Neuronal stem cell (in vitro differentiated cells): ENCODE measurements at regions not wholly inside any gene's neighbourhood (a gene's known extent, or its start where the extent isn't known, plus 50 kb on each side); places are given as distances from the start of the nearest gene placed in this dataset.

Source experiments
- DNase-seq: peaks from one replicate; pipeline ENCODE4 v3.0.0-alpha.2; 2013; ENCODE audit warnings: low spot score
- H2AFZ ChIP-seq: one replicate; pipeline ENCODE4 v1.6.1; 2013; ENCODE audit warnings: mild to moderate bottlenecking, low read length, inconsistent platforms
- H2AK5ac ChIP-seq: 2 replicates; pipeline ENCODE4 v1.6.1; 2013; ENCODE audit warnings: low read depth, mild to moderate bottlenecking, inconsistent platforms, low read length, moderate library complexity, mixed read lengths
- H2BK120ac ChIP-seq: 2 replicates; pipeline ENCODE4 v1.6.1; 2013; ENCODE audit warnings: low read depth, mild to moderate bottlenecking, inconsistent platforms, low read length, moderate library complexity, mixed read lengths
- H2BK12ac ChIP-seq: one replicate; pipeline ENCODE4 v1.6.1; 2013; ENCODE audit warnings: low read length, inconsistent platforms
- H2BK15ac ChIP-seq: 2 replicates; pipeline ENCODE4 v1.6.1; 2013; ENCODE audit warnings: mild to moderate bottlenecking, low read length, inconsistent platforms, mixed read lengths
- H2BK5ac ChIP-seq: one replicate; pipeline ENCODE4 v1.6.1; 2013; ENCODE audit warnings: inconsistent platforms, mild to moderate bottlenecking, low read length, moderate library complexity
- H3K14ac ChIP-seq: one replicate; pipeline ENCODE4 v1.6.1; 2013; ENCODE audit warnings: low read length, inconsistent platforms
- H3K18ac ChIP-seq: 2 replicates; pipeline ENCODE4 v1.6.1; 2013; ENCODE audit warnings: low read length, inconsistent platforms
- H3K23ac ChIP-seq: 2 replicates; pipeline ENCODE4 v1.6.1; 2013; ENCODE audit warnings: low read depth, mild to moderate bottlenecking, mixed read lengths, low read length, inconsistent platforms; ENCODE audit not compliant: poor library complexity
- H3K27ac ChIP-seq: replicated peaks from 3 replicates; pipeline ENCODE4 v1.5.1; 2013; ENCODE audit warnings: low read length, inconsistent platforms
- H3K27me3 ChIP-seq, 3 experiments: 2 replicates each; pipeline ENCODE4 v1.6.1; 2013; ENCODE audit warnings: low read length in 3 of 3, mild to moderate bottlenecking in 2 of 3, inconsistent platforms in 1 of 3, low read depth in 1 of 3, mixed read lengths in 1 of 3, moderate library complexity in 1 of 3; ENCODE audit not compliant: control insufficient read depth in 3 of 3, insufficient read depth in 3 of 3
- H3K36me3 ChIP-seq, 2 donors: replicated peaks in 1 of 2; 2 replicates each; pipeline ENCODE4 v1.6.1; 2013; ENCODE audit warnings: low read length in 2 of 2; ENCODE audit not compliant: control insufficient read depth in 2 of 2, insufficient read depth in 2 of 2
- H3K4ac ChIP-seq: 2 replicates; pipeline ENCODE4 v1.6.1; 2013; ENCODE audit warnings: inconsistent platforms, mild to moderate bottlenecking, low read length, moderate library complexity
- H3K4me1 ChIP-seq, 2 donors: 1 replicate in 1 of 2; 2 replicates in 1 of 2; pipeline ENCODE4 v1.6.1; 2013; ENCODE audit warnings: low read length in 2 of 2, low read depth in 1 of 2; ENCODE audit not compliant: control insufficient read depth in 2 of 2, insufficient read depth in 1 of 2
- H3K4me2 ChIP-seq: one replicate; pipeline ENCODE4 v1.6.1; 2013; ENCODE audit warnings: mild to moderate bottlenecking, low read length, inconsistent platforms; ENCODE audit not compliant: insufficient read depth, poor library complexity, severe bottlenecking
- H3K4me3 ChIP-seq, 2 donors: 2 replicates each; pipeline ENCODE4 v1.5.1; 2013; ENCODE audit warnings: low read length in 2 of 2, mild to moderate bottlenecking in 2 of 2, inconsistent platforms in 1 of 2, moderate library complexity in 1 of 2
- H3K79me1 ChIP-seq: one replicate; pipeline ENCODE4 v1.6.1; 2013; ENCODE audit warnings: low read depth, mild to moderate bottlenecking, inconsistent platforms, low read length, moderate library complexity
- H3K9ac ChIP-seq: one replicate; pipeline ENCODE4 v1.6.1; 2013; ENCODE audit warnings: mild to moderate bottlenecking, low read depth, low read length, inconsistent platforms; ENCODE audit not compliant: poor library complexity
- H3K9me3 ChIP-seq, 2 donors: replicated peaks in 1 of 2; 2 replicates each; pipeline versions ENCODE3 to v1.6.1; 2013; ENCODE audit warnings: low read length in 2 of 2, mild to moderate bottlenecking in 2 of 2, inconsistent platforms in 1 of 2, low read depth in 1 of 2, mixed read lengths in 1 of 2, moderate library complexity in 1 of 2; ENCODE audit not compliant: control insufficient read depth in 2 of 2, insufficient read depth in 1 of 2
- H4K8ac ChIP-seq: one replicate; pipeline ENCODE4 v1.6.1; 2013; ENCODE audit warnings: low read depth, mild to moderate bottlenecking, inconsistent platforms, low read length, moderate library complexity
- H4K91ac ChIP-seq: one replicate; pipeline ENCODE4 v1.6.1; 2013; ENCODE audit warnings: low read length, low read depth, mild to moderate bottlenecking, inconsistent platforms; ENCODE audit not compliant: poor library complexity
- WGBS, 2 donors: extraction: QIAGEN DNeasy Blood & Tissue Kit; methylation state at CpG; one replicate each; pipeline ENCODE4 v1.1.7; 2013; ENCODE audit warnings: missing lambda C conversion rate in 2 of 2, mixed read lengths in 1 of 2; ENCODE audit not compliant: insufficient read length in 2 of 2, insufficient replicate concordance in 1 of 2; ENCODE audit errors: extremely low coverage in 2 of 2; 5-methylcytosine and 5-hydroxymethylcytosine counted together

GRCh38 chr15:85302271-85302670, 78.1 kb upstream of the AKAP13 start:
- Histone ChIP-seq H2BK5ac (no peak overlapping the region), H3K4me1 (no peaks in the 10 kb centered on the region), H4K8ac (no peak overlapping the region), H3K27me3 (no peaks in the 10 kb centered on the region), H3K14ac (no peak overlapping the region), H2BK120ac (no peak overlapping the region), H2AFZ (no peak overlapping the region), H3K9me3 (no peaks in the 10 kb centered on the region), H3K27ac (no peak overlapping the region), H3K36me3 (no peaks in the 10 kb centered on the region), H3K4me2 (no peak overlapping the region), H2AK5ac (no peak overlapping the region), H2BK12ac (no peak overlapping the region), H4K91ac (no peak overlapping the region), H2BK15ac (no peak overlapping the region), H3K4ac (no peak overlapping the region), H3K23ac (no peak overlapping the region), H3K9ac (no peak overlapping the region), H3K4me3 (no peak overlapping the region), H3K18ac (no peak overlapping the region), H3K79me1 (no peaks in the 10 kb centered on the region)
- no peak for DNase-seq
- WGBS, 2 donors, result no CpG with 5 or more reads among the region's 2 CpGs

- Histone ChIP-seq H2BK5ac (no peak overlapping the region), H3K79me1 (no peaks in the 10 kb centered on the region), H3K27me3 (no peaks in the 10 kb centered on the region), H2BK15ac (no peak overlapping the region), H2AFZ (no peak overlapping the region), H4K91ac (no peak overlapping the region), H3K4me1 (no peaks in the 10 kb centered on the region), H4K8ac (no peak overlapping the region), H3K36me3 (no peaks in the 10 kb centered on the region), H3K23ac (no peak overlapping the region), H3K4me3 (no peak overlapping the region), H3K9ac (no peak overlapping the region), H3K18ac (no peak overlapping the region), H2BK120ac (no peak overlapping the region), H3K9me3 (no peaks in the 10 kb centered on the region), H3K14ac (no peak overlapping the region), H3K4ac (no peak overlapping the region), H3K4me2 (no peak overlapping the region), H3K27ac (no peak overlapping the region), H2AK5ac (no peak overlapping the region), H2BK12ac (no peak overlapping the region)
- DNase-seq, result no peak
- WGBS, 2 donors, result no CpG with 5 or more reads among the region's 2 CpGs
These were observed 75.4 kb upstream of the AKAP13 start for GRCh38 chr15:85305050-85305449.

- H3K4me3 ChIP-seq, result no peak overlapping the region
- no peak overlapping the region for H3K4ac ChIP-seq
- no peaks in the 10 kb centered on the region for H3K36me3 ChIP-seq
- no peak overlapping the region for H3K4me2 ChIP-seq
- no peaks in the 10 kb centered on the region for H3K79me1 ChIP-seq
- peaks cover 0 to 5% of the 10 kb centered on the region in 2 donors for H3K9me3 ChIP-seq
- H3K23ac ChIP-seq, result no peak overlapping the region
- H3K9ac ChIP-seq, result no peak overlapping the region
- DNase-seq, result no peak
- no peaks in the 10 kb centered on the region for H3K4me1 ChIP-seq
- no peak overlapping the region for H3K27ac ChIP-seq
- no peak overlapping the region for H3K14ac ChIP-seq
- H3K18ac ChIP-seq, result no peak overlapping the region
- no peak overlapping the region for H4K8ac ChIP-seq
- no peak overlapping the region for H2BK120ac ChIP-seq
- H4K91ac ChIP-seq, result no peak overlapping the region
- no peak overlapping the region for H2AK5ac ChIP-seq
- H3K27me3 ChIP-seq, result no peaks in the 10 kb centered on the region
- H2AFZ ChIP-seq, result no peak overlapping the region
- no peak overlapping the region for H2BK15ac ChIP-seq
- H2BK5ac ChIP-seq, result no peak overlapping the region
- no peak overlapping the region for H2BK12ac ChIP-seq
- no CpG with 5 or more reads among the region's 5 CpGs for whole genome bisulfite sequencing, 2 donors
These were observed 73.3 kb upstream of the AKAP13 start for GRCh38 chr15:85306946-85307686.

- no peak overlapping the region for H3K4ac ChIP-seq
- no peak overlapping the region for H2BK5ac ChIP-seq
- no peak overlapping the region for H2BK15ac ChIP-seq
- H2BK120ac ChIP-seq, result no peak overlapping the region
- no peak overlapping the region for H3K23ac ChIP-seq
- peaks cover 0 to 5% of the 10 kb centered on the region in 2 donors for H3K9me3 ChIP-seq
- H3K14ac ChIP-seq, result no peak overlapping the region
- no peaks in the 10 kb centered on the region for H3K79me1 ChIP-seq
- H2AFZ ChIP-seq, result no peak overlapping the region
- no peak overlapping the region for H4K8ac ChIP-seq
- no peak overlapping the region for H3K27ac ChIP-seq
- no peaks in the 10 kb centered on the region for H3K36me3 ChIP-seq
- no peak overlapping the region for H3K9ac ChIP-seq
- no peak overlapping the region for H3K4me2 ChIP-seq
- H3K18ac ChIP-seq, result no peak overlapping the region
- no CpG with 5 or more reads among the region's 2 CpGs for WGBS, 2 donors
- no peak overlapping the region for H2AK5ac ChIP-seq
- H3K4me1 ChIP-seq, result peaks cover 0 to 2% of the 10 kb centered on the region in 2 donors
- no peak overlapping the region for H3K4me3 ChIP-seq
- no peak overlapping the region for H4K91ac ChIP-seq
- DNase-seq, result no peak
- no peaks in the 10 kb centered on the region for H3K27me3 ChIP-seq
- no peak overlapping the region for H2BK12ac ChIP-seq
These were observed 72.7 kb upstream of the AKAP13 start for GRCh38 chr15:85307687-85308045.
